A673 (cell line): ENCODE measurements at regions not wholly inside any gene's neighbourhood (a gene's known extent, or its start where the extent isn't known, plus 50 kb on each side); places are given as distances from the start of the nearest gene placed in this dataset.

Experiments used
- BruUV-seq: library from RNA; stranded (reverse); fragments of 400-500 nt; replicated peaks from 2 replicates; lab custom pipeline; 2021; lab: Mats Ljungman, UMichigan
- CTCF ChIA-PET: fragments of 300-600 bp; sonication (Branson Sonifier 250); formaldehyde crosslinking; loops from one replicate; lab custom pipeline; 2022; ENCODE audit warnings: antibody characterized with exemption; lab: Charles Lee
- POLR2A ChIA-PET: fragments of 300-600 bp; sonication (Branson Sonifier 250); formaldehyde crosslinking; loops from one replicate; lab custom pipeline; 2022; ENCODE audit warnings: antibody characterized with exemption; ENCODE audit not compliant: low non-redundant PET; lab: Charles Lee
- DNase-seq: peaks from one replicate; pipeline ENCODE4 v3.0.0-alpha.2; 2015; ENCODE audit warnings: low spot score
- H3K27ac ChIP-seq: fragments of 200-600 bp; sonication (generic); 2 replicates; pipeline ENCODE4 v1.5.1; 2016; ENCODE audit warnings: mixed run types, low read depth, mild to moderate bottlenecking, mixed read lengths, antibody characterized with exemption, low read length; ENCODE audit not compliant: poor library complexity, severe bottlenecking
- H3K27me3 ChIP-seq: fragments of 200-600 bp; sonication (generic); replicated peaks from 2 replicates; pipeline ENCODE4 v1.6.1; 2017; ENCODE audit warnings: mixed run types, low read depth, mild to moderate bottlenecking, mixed read lengths, antibody characterized with exemption, low read length; ENCODE audit not compliant: insufficient read depth, poor library complexity
- H3K36me3 ChIP-seq: fragments of 200-600 bp; sonication (generic); 2 replicates; pipeline ENCODE4 v1.6.1; 2016; ENCODE audit warnings: mixed run types, mild to moderate bottlenecking, mixed read lengths, antibody characterized with exemption, low read length; ENCODE audit not compliant: insufficient read depth, poor library complexity, severe bottlenecking
- H3K4me1 ChIP-seq: fragments of 200-600 bp; sonication (generic); 2 replicates; pipeline ENCODE4 v1.6.1; 2017; ENCODE audit warnings: mixed run types, mild to moderate bottlenecking, mixed read lengths, antibody characterized with exemption, low read length; ENCODE audit not compliant: insufficient read depth, poor library complexity, severe bottlenecking
- H3K4me3 ChIP-seq: fragments of 200-600 bp; sonication (generic); 2 replicates; pipeline ENCODE4 v1.5.1; 2016; ENCODE audit warnings: low read depth, mixed run types, mild to moderate bottlenecking, mixed read lengths, low read length; ENCODE audit not compliant: poor library complexity, severe bottlenecking
- H3K9me3 ChIP-seq: fragments of 200-600 bp; sonication (generic); 2 replicates; pipeline ENCODE4 v1.6.1; 2016; ENCODE audit warnings: mixed run types, low read depth, mild to moderate bottlenecking, mixed read lengths, antibody characterized with exemption, low read length; ENCODE audit not compliant: poor library complexity, severe bottlenecking
- EZH2 ChIP-seq: fragments of 200-600 bp; sonication (generic); IDR thresholded peaks from 2 replicates; pipeline ENCODE4 v1.6.1; 2017; ENCODE audit warnings: borderline replicate concordance, low read depth, mild to moderate bottlenecking, mixed read lengths, antibody characterized with exemption, low read length; ENCODE audit not compliant: poor library complexity, severe bottlenecking
- intact Hi-C: fragments of 100-400 bp; cut with micrococcal nuclease; formaldehyde crosslinking; loops from one replicate; pipeline ENCODE4 v1.10.0; 2022; ENCODE audit not compliant: unreplicated experiment
- TF ChIP-seq, protein P1 (sequence below): fragments of 300-800, 200-600 bp; sonication (generic); conservative IDR thresholded peaks from 2 replicates; pipeline ENCODE4 v1.5.1; 2017; ENCODE audit warnings: low read depth, mild to moderate bottlenecking, antibody characterized with exemption, low read length, moderate library complexity, mixed read lengths

DNA sequence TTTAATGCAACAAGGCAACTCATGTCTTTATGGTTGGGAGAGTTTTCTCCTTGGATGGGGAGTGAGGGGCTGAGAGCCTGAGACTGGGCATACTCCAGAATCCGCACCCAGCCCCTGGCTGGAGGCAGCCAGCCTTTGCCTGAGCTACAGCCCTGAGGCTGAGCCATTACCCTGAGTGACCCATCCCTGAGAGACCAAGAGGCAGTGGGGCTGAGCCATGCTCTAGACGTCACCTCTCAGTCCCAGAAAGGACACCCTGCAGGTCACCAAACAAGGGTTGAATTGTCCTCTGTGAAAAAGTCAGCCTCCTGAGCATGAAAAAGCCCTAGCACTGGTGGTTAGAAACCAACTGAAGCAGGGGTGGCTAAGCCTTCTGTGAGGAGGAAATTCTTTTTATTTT, 151.2 kb upstream of the GATB start:
- POLR2A ChIA-PET, result no interaction called here
- CTCF ChIA-PET, result no interaction called here
- intact Hi-C loops, result no loop called here
- DNase-seq, result no peak
- Histone ChIP-seq H3K4me3 (no peak overlapping the region), H3K27ac (no peak overlapping the region), H3K9me3 (no peaks in the 10 kb centered on the region), H3K4me1 (no peaks in the 10 kb centered on the region), H3K27me3 (no peaks in the 10 kb centered on the region), H3K36me3 (no peaks in the 10 kb centered on the region)
- no TSS peak for BruUV-seq
- TF ChIP-seq, protein P1, sequence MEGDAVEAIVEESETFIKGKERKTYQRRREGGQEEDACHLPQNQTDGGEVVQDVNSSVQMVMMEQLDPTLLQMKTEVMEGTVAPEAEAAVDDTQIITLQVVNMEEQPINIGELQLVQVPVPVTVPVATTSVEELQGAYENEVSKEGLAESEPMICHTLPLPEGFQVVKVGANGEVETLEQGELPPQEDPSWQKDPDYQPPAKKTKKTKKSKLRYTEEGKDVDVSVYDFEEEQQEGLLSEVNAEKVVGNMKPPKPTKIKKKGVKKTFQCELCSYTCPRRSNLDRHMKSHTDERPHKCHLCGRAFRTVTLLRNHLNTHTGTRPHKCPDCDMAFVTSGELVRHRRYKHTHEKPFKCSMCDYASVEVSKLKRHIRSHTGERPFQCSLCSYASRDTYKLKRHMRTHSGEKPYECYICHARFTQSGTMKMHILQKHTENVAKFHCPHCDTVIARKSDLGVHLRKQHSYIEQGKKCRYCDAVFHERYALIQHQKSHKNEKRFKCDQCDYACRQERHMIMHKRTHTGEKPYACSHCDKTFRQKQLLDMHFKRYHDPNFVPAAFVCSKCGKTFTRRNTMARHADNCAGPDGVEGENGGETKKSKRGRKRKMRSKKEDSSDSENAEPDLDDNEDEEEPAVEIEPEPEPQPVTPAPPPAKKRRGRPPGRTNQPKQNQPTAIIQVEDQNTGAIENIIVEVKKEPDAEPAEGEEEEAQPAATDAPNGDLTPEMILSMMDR, result no peak
- no peak for TF ChIP-seq EZH2

DNA sequence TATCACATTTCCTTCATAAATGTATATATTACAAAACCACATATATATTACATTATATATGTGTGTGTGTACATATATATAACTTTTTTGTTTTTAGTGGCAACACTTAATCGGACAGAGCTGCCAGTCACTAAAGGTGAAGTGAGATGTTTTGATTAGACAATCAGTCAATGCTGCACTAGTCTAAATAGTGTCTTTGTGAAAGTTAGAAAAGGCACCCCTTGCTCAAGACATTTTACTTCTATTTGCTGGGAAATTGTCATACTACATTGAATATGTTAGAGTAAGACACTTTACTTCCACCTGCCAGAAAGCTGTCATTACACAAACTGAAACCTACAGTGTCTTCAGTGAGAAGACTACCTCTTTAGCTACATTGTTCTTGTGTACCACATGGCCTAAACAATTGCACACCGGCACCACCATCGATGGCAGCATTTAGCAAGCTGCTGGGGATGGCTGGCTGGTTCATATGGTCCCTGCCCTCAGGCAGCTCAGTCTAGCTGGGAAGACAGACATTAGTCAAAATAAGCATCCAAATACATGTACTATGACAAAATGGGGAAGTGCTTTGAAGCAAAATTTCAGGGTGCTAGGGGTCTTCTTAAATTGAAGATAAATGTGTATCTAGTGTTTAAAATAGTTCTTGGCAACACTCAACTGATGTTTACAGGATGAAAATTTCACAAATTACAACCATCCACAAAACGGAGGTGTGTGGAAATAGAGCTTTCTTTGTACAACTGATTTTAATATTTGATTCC, 148.1 kb upstream of the GATB start:
- no peak for DNase-seq
- Histone ChIP-seq H3K4me1 (no peaks in the 10 kb centered on the region), H3K4me3 (no peak overlapping the region), H3K27me3 (no peaks in the 10 kb centered on the region), H3K27ac (no peak overlapping the region), H3K9me3 (no peaks in the 10 kb centered on the region), H3K36me3 (no peaks in the 10 kb centered on the region)
- ChIA-PET POLR2A (no interaction called here), CTCF (interaction anchor here (0.6 kb wide), 1 partner anchor 466 kb away, joined by 5 read pairs; no protein-coding TSS in a partner anchor)
- intact Hi-C loops, result no loop called here
- no TSS peak for BruUV-seq
- TF ChIP-seq EZH2, result no peak
- TF ChIP-seq, protein P1, result no peak

DNA sequence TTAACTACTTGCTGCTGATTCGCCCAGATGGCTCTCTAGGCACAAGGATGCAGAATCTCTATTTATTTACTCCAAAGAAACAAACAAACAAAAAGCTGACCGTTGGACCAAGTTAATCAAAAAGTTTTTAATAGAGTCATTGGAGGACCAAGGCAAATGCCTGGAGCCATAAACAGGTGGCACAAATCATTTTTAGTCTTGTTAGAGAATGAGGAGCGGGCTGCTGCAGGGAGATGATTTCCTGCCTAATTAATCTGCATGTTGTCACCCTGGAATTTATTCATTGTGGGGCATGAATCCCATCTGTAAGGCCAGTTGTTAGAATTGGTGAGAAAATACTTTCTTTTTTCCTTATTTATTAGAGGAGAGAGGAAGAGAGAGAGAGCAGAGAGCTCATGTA, 147.4 kb upstream of the GATB start:
- H3K27me3 ChIP-seq, result no peaks in the 10 kb centered on the region
- H3K4me3 ChIP-seq, result no peak overlapping the region
- no peaks in the 10 kb centered on the region for H3K36me3 ChIP-seq
- H3K9me3 ChIP-seq, result no peaks in the 10 kb centered on the region
- POLR2A ChIA-PET, result no interaction called here
- no peak for DNase-seq
- CTCF ChIA-PET, result no interaction called here
- BruUV-seq, result no TSS peak
- H3K4me1 ChIP-seq, result no peaks in the 10 kb centered on the region
- TF ChIP-seq, protein P1, result no peak
- TF ChIP-seq EZH2, result no peak
- no peak overlapping the region for H3K27ac ChIP-seq
- intact Hi-C loops, result no loop called here
